Thyroid gland (tissue), 4 donors: ENCODE measurements at regions not wholly inside any gene's neighbourhood (a gene's known extent, or its start where the extent isn't known, plus 50 kb on each side); places are given as distances from the start of the nearest gene placed in this dataset.

Experiments
- POLR2A ChIP-seq, 2 donors: fragments of 450-650 bp; IDR thresholded peaks; one replicate each; pipeline ENCODE4 v1.6.1; 2017; ENCODE audit warnings: antibody characterized with exemption in 2 of 2, mild to moderate bottlenecking in 2 of 2, moderate library complexity in 1 of 2
- TF ChIP-seq, protein P1 (sequence below), 6 experiments: fragments of 200-600 bp in 3 of 6; fragments of 450-650 bp in 3 of 6; sonication (generic) in 3 of 6; IDR thresholded peaks; one replicate each; pipeline ENCODE4 v1.5.1; 2016 to 2019; ENCODE audit warnings: antibody characterized with exemption in 6 of 6, mild to moderate bottlenecking in 2 of 6, inconsistent platforms in 1 of 6, moderate library complexity in 1 of 6

DNA sequence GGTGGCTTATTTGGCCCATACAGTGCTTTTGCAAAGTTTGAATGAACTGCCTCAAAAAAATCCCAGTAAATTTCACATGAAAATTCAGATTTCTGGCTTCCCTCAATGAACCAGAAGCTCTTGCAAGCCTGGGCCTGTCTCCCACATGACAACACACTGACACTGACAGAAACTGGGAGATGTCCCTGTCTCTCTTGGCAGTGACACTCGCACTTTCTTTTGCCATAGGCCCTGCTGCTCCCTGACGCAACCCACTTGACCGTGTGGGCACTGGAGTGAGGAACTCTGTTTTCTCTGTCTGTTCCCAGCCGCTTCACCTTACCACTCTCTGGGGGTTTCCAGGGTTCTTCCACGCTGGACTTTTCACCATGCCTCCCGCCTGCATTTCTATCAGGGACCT, 524.5 kb downstream of the SHQ1 start:
- TF ChIP-seq, protein P1, sequence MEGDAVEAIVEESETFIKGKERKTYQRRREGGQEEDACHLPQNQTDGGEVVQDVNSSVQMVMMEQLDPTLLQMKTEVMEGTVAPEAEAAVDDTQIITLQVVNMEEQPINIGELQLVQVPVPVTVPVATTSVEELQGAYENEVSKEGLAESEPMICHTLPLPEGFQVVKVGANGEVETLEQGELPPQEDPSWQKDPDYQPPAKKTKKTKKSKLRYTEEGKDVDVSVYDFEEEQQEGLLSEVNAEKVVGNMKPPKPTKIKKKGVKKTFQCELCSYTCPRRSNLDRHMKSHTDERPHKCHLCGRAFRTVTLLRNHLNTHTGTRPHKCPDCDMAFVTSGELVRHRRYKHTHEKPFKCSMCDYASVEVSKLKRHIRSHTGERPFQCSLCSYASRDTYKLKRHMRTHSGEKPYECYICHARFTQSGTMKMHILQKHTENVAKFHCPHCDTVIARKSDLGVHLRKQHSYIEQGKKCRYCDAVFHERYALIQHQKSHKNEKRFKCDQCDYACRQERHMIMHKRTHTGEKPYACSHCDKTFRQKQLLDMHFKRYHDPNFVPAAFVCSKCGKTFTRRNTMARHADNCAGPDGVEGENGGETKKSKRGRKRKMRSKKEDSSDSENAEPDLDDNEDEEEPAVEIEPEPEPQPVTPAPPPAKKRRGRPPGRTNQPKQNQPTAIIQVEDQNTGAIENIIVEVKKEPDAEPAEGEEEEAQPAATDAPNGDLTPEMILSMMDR (IDR thresholded peaks at IDR 0.05) = no peak
- no peak for TF ChIP-seq POLR2A (IDR thresholded peaks at IDR 0.05)
